ENCODE measurements at regions not wholly inside any gene's neighbourhood (a gene's known extent, or its start where the extent isn't known, plus 50 kb on each side); places are given as distances from the start of the nearest gene placed in this dataset.

DNA sequence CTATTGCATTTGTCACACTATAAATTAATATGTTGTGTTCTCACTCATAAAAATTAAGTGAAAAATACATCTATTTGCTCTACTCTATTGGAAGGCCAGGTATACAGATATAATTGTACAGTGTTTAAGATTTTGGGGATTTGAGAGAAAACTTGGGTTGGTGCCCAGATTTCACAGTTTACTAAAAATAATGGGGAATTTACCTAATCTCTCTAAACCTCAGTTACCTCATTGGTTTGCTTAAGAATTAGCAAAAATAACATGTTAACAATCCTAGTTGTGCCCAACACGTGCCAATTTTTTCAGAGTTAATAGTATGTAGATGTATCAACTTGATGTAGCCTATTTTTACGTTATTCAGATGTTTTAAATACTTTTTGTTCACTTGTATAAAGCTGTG lies 1495.3 kb upstream of the PCDH7 start:
- H3K4me3 ChIP-seq, result no peak overlapping the region
- H3K9me3 ChIP-seq, result no peaks in the 10 kb centered on the region
- no peaks in the 10 kb centered on the region for H3K36me3 ChIP-seq
- no peaks in the 10 kb centered on the region for H3K4me1 ChIP-seq
- no peaks in the 10 kb centered on the region for H3K27me3 ChIP-seq
- 44 to 63% (median 54%) methylated on average over 2 of the region's 2 CpGs for WGBS, 5 donors
- no peak overlapping the region for H3K27ac ChIP-seq
- no peak for DNase-seq
- intact Hi-C loops (cut with DNase I; ENCODE audit: low total_unique reads), result no loop called here
- TF ChIP-seq POLR2A (IDR thresholded peaks at IDR 0.05), result no peak
- TF ChIP-seq, protein P1, sequence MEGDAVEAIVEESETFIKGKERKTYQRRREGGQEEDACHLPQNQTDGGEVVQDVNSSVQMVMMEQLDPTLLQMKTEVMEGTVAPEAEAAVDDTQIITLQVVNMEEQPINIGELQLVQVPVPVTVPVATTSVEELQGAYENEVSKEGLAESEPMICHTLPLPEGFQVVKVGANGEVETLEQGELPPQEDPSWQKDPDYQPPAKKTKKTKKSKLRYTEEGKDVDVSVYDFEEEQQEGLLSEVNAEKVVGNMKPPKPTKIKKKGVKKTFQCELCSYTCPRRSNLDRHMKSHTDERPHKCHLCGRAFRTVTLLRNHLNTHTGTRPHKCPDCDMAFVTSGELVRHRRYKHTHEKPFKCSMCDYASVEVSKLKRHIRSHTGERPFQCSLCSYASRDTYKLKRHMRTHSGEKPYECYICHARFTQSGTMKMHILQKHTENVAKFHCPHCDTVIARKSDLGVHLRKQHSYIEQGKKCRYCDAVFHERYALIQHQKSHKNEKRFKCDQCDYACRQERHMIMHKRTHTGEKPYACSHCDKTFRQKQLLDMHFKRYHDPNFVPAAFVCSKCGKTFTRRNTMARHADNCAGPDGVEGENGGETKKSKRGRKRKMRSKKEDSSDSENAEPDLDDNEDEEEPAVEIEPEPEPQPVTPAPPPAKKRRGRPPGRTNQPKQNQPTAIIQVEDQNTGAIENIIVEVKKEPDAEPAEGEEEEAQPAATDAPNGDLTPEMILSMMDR (IDR thresholded peaks at IDR 0.05), result no peak
- no peak for TF ChIP-seq EP300 (IDR thresholded peaks at IDR 0.05)
- no peak for TF ChIP-seq POLR2AphosphoS5 (IDR thresholded peaks at IDR 0.05)

DNA sequence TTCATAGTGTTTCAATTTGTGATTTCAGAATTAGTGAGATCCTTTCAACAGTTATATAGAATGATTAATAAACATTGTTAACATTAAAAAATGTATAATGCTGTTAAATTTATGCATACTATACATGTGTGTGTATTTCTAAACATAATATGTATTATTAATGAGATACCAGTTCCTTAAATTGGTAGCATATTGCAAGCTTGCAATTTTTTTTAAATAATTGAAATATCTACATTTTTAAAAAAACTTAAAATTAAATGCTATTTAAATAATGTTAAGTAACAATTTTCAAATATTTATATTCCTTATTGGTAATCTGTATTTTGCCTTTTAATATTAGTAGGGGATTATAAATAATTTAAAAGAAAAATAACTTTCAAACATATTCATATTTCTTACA lies 1479.5 kb upstream of the PCDH7 start:
- Histone ChIP-seq H3K9me3 (no peaks in the 10 kb centered on the region), H3K36me3 (no peaks in the 10 kb centered on the region), H3K4me3 (no peak overlapping the region), H3K27ac (no peak overlapping the region), H3K4me1 (no peaks in the 10 kb centered on the region), H3K27me3 (no peaks in the 10 kb centered on the region)
- intact Hi-C loops (cut with DNase I; ENCODE audit: low total_unique reads), result no loop called here
- no peak for TF ChIP-seq EP300 (IDR thresholded peaks at IDR 0.05)
- TF ChIP-seq POLR2A (IDR thresholded peaks at IDR 0.05), result no peak
- TF ChIP-seq, protein P1 (IDR thresholded peaks at IDR 0.05), result no peak
- TF ChIP-seq POLR2AphosphoS5 (IDR thresholded peaks at IDR 0.05), result no peak
- DNase-seq, result no peak

DNA sequence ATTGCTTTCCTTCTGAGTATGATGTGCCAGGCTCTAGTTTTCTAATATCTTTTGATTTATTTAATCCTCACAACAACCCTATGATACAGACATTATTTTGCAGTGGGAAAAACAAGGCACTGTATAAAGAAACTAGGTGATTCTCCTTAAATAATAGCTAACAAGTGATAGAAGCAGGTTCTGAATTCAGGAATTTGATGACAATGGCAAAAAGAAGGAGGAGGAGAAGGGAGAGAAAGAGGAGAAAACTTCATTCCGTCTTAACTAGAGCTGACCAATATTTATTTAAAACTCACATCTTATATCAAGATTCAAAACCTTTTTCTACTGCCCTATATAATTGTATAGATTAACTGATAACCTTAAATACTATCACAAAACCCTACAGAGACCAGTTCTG lies 1477.1 kb upstream of the PCDH7 start:
- no peaks in the 10 kb centered on the region for H3K9me3 ChIP-seq
- WGBS, 5 donors, result 54 to 92% (median 65%) methylated on average over 1 of the region's 1 CpG
- DNase-seq, result no peak
- no peaks in the 10 kb centered on the region for H3K4me1 ChIP-seq
- no peak for TF ChIP-seq POLR2AphosphoS5 (IDR thresholded peaks at IDR 0.05)
- no peak for TF ChIP-seq EP300 (IDR thresholded peaks at IDR 0.05)
- TF ChIP-seq POLR2A (IDR thresholded peaks at IDR 0.05), result no peak
- TF ChIP-seq, protein P1 (IDR thresholded peaks at IDR 0.05), result no peak
- no peaks in the 10 kb centered on the region for H3K36me3 ChIP-seq
- intact Hi-C loops (cut with DNase I; ENCODE audit: low total_unique reads), result no loop called here
- no peak overlapping the region for H3K4me3 ChIP-seq
- H3K27me3 ChIP-seq, result no peaks in the 10 kb centered on the region
- no peak overlapping the region for H3K27ac ChIP-seq

DNA sequence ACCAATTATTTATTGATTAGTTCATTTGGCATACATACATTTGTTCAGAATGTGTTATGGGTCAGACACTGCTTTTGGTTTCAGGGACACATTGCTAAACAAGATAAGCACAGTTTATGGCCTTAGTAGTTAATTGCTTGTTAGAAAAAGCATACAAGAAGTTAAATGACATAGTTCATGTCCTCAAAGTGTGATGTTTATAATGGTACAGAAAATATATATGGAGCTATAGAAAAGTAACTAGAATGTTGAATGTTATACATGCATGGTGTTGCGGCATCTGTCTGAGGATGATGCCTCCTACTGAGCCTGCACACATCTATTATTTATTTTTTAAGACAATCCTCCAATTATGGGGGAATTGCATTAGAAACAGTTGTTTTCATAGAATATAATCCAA lies 1476.3 kb upstream of the PCDH7 start:
- Histone ChIP-seq H3K36me3 (no peaks in the 10 kb centered on the region), H3K27ac (no peak overlapping the region), H3K4me3 (no peak overlapping the region), H3K4me1 (no peaks in the 10 kb centered on the region), H3K9me3 (no peaks in the 10 kb centered on the region), H3K27me3 (no peaks in the 10 kb centered on the region)
- TF ChIP-seq, protein P1 (IDR thresholded peaks at IDR 0.05), result no peak
- no peak for TF ChIP-seq POLR2A (IDR thresholded peaks at IDR 0.05)
- TF ChIP-seq EP300 (IDR thresholded peaks at IDR 0.05), result no peak
- TF ChIP-seq POLR2AphosphoS5 (IDR thresholded peaks at IDR 0.05), result no peak
- intact Hi-C loops (cut with DNase I; ENCODE audit: low total_unique reads), result no loop called here
- no peak for DNase-seq
- 92 to 100% (median 95%) methylated on average over 1 of the region's 1 CpG for WGBS, 5 donors
